Heart left ventricle (tissue), 16 donors: ENCODE measurements at regions not wholly inside any gene's neighbourhood (a gene's known extent, or its start where the extent isn't known, plus 50 kb on each side); places are given as distances from the start of the nearest gene placed in this dataset.
"Not testable (repeated sequence)": the region's sequence is repeated elsewhere in the genome, so short reads cannot be mapped to it uniquely, and the experiment has no call there.

Experiments
- ATAC-seq, 4 donors: fragments of 200-7000 bp; cut with Tn5 transposase; one replicate each; pipeline ENCODE4 v1.9.1; 2020 to 2022; ENCODE audit warnings: moderate library complexity in 4 of 4, mild to moderate bottlenecking in 3 of 4, moderate number of reproducible peaks in 1 of 4
- DNase-seq, 5 donors: peaks; one replicate each; pipeline ENCODE4 v3.0.0-alpha.2; 2020
- H3K27ac ChIP-seq, 12 donors: fragments of 200-600 bp; sonication (generic) in 4 of 12; one replicate each; pipeline versions ENCODE4 v1.5.0 to v1.8.0; 2016 to 2022; ENCODE audit warnings: mild to moderate bottlenecking in 2 of 12
- H3K27me3 ChIP-seq, 9 donors: fragments of 200-600 bp; sonication (generic) in 2 of 9; one replicate each; pipeline versions ENCODE4 v1.5.1 to v1.8.0; 2016 to 2022; ENCODE audit warnings: mild to moderate bottlenecking in 3 of 9
- H3K36me3 ChIP-seq, 9 donors: fragments of 200-600 bp; sonication (generic) in 2 of 9; one replicate each; pipeline versions ENCODE4 v1.5.0 to v1.8.0; 2018 to 2022; ENCODE audit warnings: mild to moderate bottlenecking in 2 of 9
- H3K4me1 ChIP-seq, 12 donors: fragments of 200-600 bp; sonication (generic) in 4 of 12; one replicate each; pipeline versions ENCODE4 v1.5.0 to v1.8.0; 2016 to 2022; ENCODE audit warnings: mild to moderate bottlenecking in 3 of 12
- H3K4me3 ChIP-seq, 12 donors: fragments of 200-600 bp; sonication (generic) in 4 of 12; one replicate each; pipeline versions ENCODE4 v1.5.0 to v1.8.0; 2017 to 2022; ENCODE audit warnings: mild to moderate bottlenecking in 9 of 12, moderate library complexity in 4 of 12
- H3K9me3 ChIP-seq, 12 donors: fragments of 200-600 bp; sonication (generic) in 4 of 12; one replicate each; pipeline versions ENCODE4 v1.5.0 to v1.8.0; 2016 to 2022; ENCODE audit warnings: mild to moderate bottlenecking in 1 of 12
- CTCF ChIP-seq, 12 donors: fragments of 200-600 bp; sonication (generic) in 4 of 12; IDR thresholded peaks; one replicate each; pipeline versions ENCODE4 v1.5.0 to v1.8.0; 2018 to 2022; ENCODE audit warnings: antibody characterized with exemption in 12 of 12, mild to moderate bottlenecking in 5 of 12
- POLR2A ChIP-seq, 2 donors: fragments of 450-650 bp; IDR thresholded peaks; one replicate each; pipeline ENCODE4 v1.6.1; 2017; ENCODE audit warnings: antibody characterized with exemption in 2 of 2, mild to moderate bottlenecking in 2 of 2, moderate library complexity in 2 of 2
- WGBS, 4 donors: extraction: QIAGEN DNeasy Blood & Tissue Kit in 2 of 4; methylation state at CpG; one replicate each; pipeline versions ENCODE4 v1.1.5 to v1.1.7; 2013 to 2018; 5-methylcytosine and 5-hydroxymethylcytosine counted together
- intact Hi-C, 10 donors: fragments of 100-400 bp; cut with DNase I; formaldehyde crosslinking; loops; one replicate each; pipeline versions ENCODE4 v1.11.1 to v1.14.2; 2022
- donor health status: ischemic (EF 13 %, LVEDD 7.1; RV severe dilation, severe dysfunction).
- donor health status: healthy with polysubstance abuse.
- donor health status: DM: no; HTN: yes; CAD: no.
- donor health status: DM: no; HTN: no; CAD: no.
- donor health status: ischemic (EF 25% LVEDD 6.9; RV normal size, moderate dysfunction).
- donor health status: ischemic (EF 25% LVEDD 5.7; RV mildly dilated, moderate dysfunction).
- donor health status: healthy.
- donor health status: DM: yes; HTN: yes; CAD: no.
- donor health status: ischemic (EF 35%, LVEDD 5.7; RV mildly dilated, moderate dysfunction).
- donor health status: nonischemic (EF 11% LVEDD 7.7; RV severe dilation, severe dysfunction).
- donor health status: DM: yes; HTN: yes; CAD: no.
- donor health status: PGD.
- donor health status: ischemic (EF 29% LVEDD 5.4; RV normal size, mild dysfunction).
- donor health status: nonischemic (EF 23%, LVEDD 6.1; RV moderate dilation, normal function).

- no peak overlapping the region for H3K4me3 ChIP-seq
- H3K36me3 ChIP-seq = no peaks in the 10 kb centered on the region
- H3K27ac ChIP-seq = no peak overlapping the region
- intact Hi-C loops = no loop called here
- no peak for ATAC-seq
- DNase-seq = no peak
- no peaks in the 10 kb centered on the region for H3K27me3 ChIP-seq
- no peak for TF ChIP-seq POLR2A (IDR thresholded peaks at IDR 0.05)
- TF ChIP-seq CTCF (IDR thresholded peaks at IDR 0.05) = no peak
- 79 to 85% (median 83%) methylated on average over 5 of the region's 5 CpGs for WGBS, 4 donors
- no peaks in the 10 kb centered on the region for H3K9me3 ChIP-seq
- peaks cover 0 to 3% (median 0%) of the 10 kb centered on the region in 12 donors for H3K4me1 ChIP-seq
Observed at GRCh38 chr6:133088931-133089695, 152.0 kb upstream of the EYA4 start.

- H3K4me3 ChIP-seq = no peak overlapping the region
- H3K27me3 ChIP-seq = no peaks in the 10 kb centered on the region
- TF ChIP-seq CTCF (IDR thresholded peaks at IDR 0.05) = no peak
- TF ChIP-seq POLR2A (IDR thresholded peaks at IDR 0.05) = no peak
- no peaks in the 10 kb centered on the region for H3K4me1 ChIP-seq
- H3K36me3 ChIP-seq = no peaks in the 10 kb centered on the region
- H3K9me3 ChIP-seq = no peaks in the 10 kb centered on the region
- no peak for DNase-seq
- no peak for ATAC-seq
- WGBS, 4 donors = 90 to 100% (median 99%) methylated on average over 1 of the region's 1 CpG
- intact Hi-C loops = no loop called here
- no peak overlapping the region for H3K27ac ChIP-seq
Observed at GRCh38 chr6:133092199-133092598, 149.0 kb upstream of the EYA4 start.

GRCh38 chr6:133092771-133093170 lies 148.4 kb upstream of the EYA4 start:
- intact Hi-C loops = no loop called here
- no peak for DNase-seq
- H3K4me3 ChIP-seq = no peak overlapping the region
- TF ChIP-seq POLR2A (IDR thresholded peaks at IDR 0.05) (no peak), CTCF (IDR thresholded peaks at IDR 0.05) (no peak)
- H3K4me1 ChIP-seq = no peaks in the 10 kb centered on the region
- ATAC-seq = no peak
- H3K9me3 ChIP-seq = no peaks in the 10 kb centered on the region
- H3K27me3 ChIP-seq = no peaks in the 10 kb centered on the region
- no peaks in the 10 kb centered on the region for H3K36me3 ChIP-seq
- no peak overlapping the region for H3K27ac ChIP-seq
- WGBS, 4 donors = 68 to 81% (median 73%) methylated on average over 5 of the region's 5 CpGs

GRCh38 chr6:133093211-133093610 lies 147.9 kb upstream of the EYA4 start:
- WGBS, 4 donors = 67 to 81% (median 78%) methylated on average over 3 of the region's 3 CpGs
- DNase-seq = not testable (repeated sequence)

GRCh38 chr6:133093956-133094355 lies 147.2 kb upstream of the EYA4 start:
- Histone ChIP-seq H3K27me3 (no peaks in the 10 kb centered on the region), H3K9me3 (no peaks in the 10 kb centered on the region), H3K4me3 (no peak overlapping the region), H3K36me3 (no peaks in the 10 kb centered on the region), H3K27ac (no peak overlapping the region), H3K4me1 (peaks cover 0 to 1% (median 0%) of the 10 kb centered on the region in 12 donors)
- intact Hi-C loops = no loop called here
- ATAC-seq (no peak), DNase-seq (no peak)
- TF ChIP-seq POLR2A (IDR thresholded peaks at IDR 0.05) = no peak
- no peak for TF ChIP-seq CTCF (IDR thresholded peaks at IDR 0.05)
- WGBS, 4 donors = 81 to 90% (median 88%) methylated on average over 3 of the region's 3 CpGs

More at GRCh38 chr6:133093211-133093610, 147.9 kb upstream of the EYA4 start:
- ATAC-seq, intact Hi-C loops, H3K4me3 ChIP-seq, H3K9me3 ChIP-seq, H3K27ac ChIP-seq, H3K27me3 ChIP-seq, H3K36me3 ChIP-seq, H3K4me1 ChIP-seq: not testable (repeated sequence)
